ENCODE measurements at regions not wholly inside any gene's neighbourhood (a gene's known extent, or its start where the extent isn't known, plus 50 kb on each side); places are given as distances from the start of the nearest gene placed in this dataset.

- Histone ChIP-seq H3K9ac (ENCODE audit: low read length) (no peak overlapping the region), H3K79me2 (ENCODE audit: insufficient read depth, low read length) (no peaks in the 10 kb centered on the region), H3F3A (ENCODE audit: insufficient read depth) (no peaks in the 10 kb centered on the region), H3K27ac (ENCODE audit: low read depth, low read length) (no peak overlapping the region), H3K9me3 (ENCODE audit: insufficient read depth, low read length) (no peaks in the 10 kb centered on the region), H3K9me2 (replicated peaks; ENCODE audit: insufficient read depth, low read length) (no peaks in the 10 kb centered on the region), H2AFZ (ENCODE audit: low read depth, low read length, severe bottlenecking) (no peak overlapping the region), H3K36me3 (ENCODE audit: low read length) (no peaks in the 10 kb centered on the region), H3K27me3 (ENCODE audit: low read length) (no peaks in the 10 kb centered on the region), H3K4me3 (ENCODE audit: insufficient read depth, low read length, poor library complexity, severe bottlenecking) (no peak overlapping the region), H3K4me2 (ENCODE audit: low read depth, low read length, poor library complexity, severe bottlenecking) (no peak overlapping the region), H4K20me1 (ENCODE audit: low read depth, low read length) (no peaks in the 10 kb centered on the region)
- TF ChIP-seq EZH2phosphoT487 (conservative IDR thresholded peaks at IDR 0.05; ENCODE audit: low read length) (no peak), CTCF (IDR thresholded peaks at IDR 0.05; ENCODE audit: insufficient read depth, low read length, poor library complexity, severe bottlenecking) (no peak)
Measured at GRCh38 chr21:28550057-28550825, 442.4 kb downstream of the LTN1 start.

GRCh38 chr21:28548291-28548690, 444.4 kb downstream of the LTN1 start:
- no peaks in the 10 kb centered on the region for H3K9me3 ChIP-seq (ENCODE audit: insufficient read depth, low read length)
- no peaks in the 10 kb centered on the region for H3K79me2 ChIP-seq (ENCODE audit: insufficient read depth, low read length)
- H3K4me2 ChIP-seq (ENCODE audit: low read depth, low read length, poor library complexity, severe bottlenecking) = no peak overlapping the region
- no peaks in the 10 kb centered on the region for H3K9me2 ChIP-seq (replicated peaks; ENCODE audit: insufficient read depth, low read length)
- no peaks in the 10 kb centered on the region for H3F3A ChIP-seq (ENCODE audit: insufficient read depth)
- no peak overlapping the region for H3K27ac ChIP-seq (ENCODE audit: low read depth, low read length)
- H3K36me3 ChIP-seq (ENCODE audit: low read length) = no peaks in the 10 kb centered on the region
- H4K20me1 ChIP-seq (ENCODE audit: low read depth, low read length) = no peaks in the 10 kb centered on the region
- no peak overlapping the region for H3K4me3 ChIP-seq (ENCODE audit: insufficient read depth, low read length, poor library complexity, severe bottlenecking)
- no peaks in the 10 kb centered on the region for H3K27me3 ChIP-seq (ENCODE audit: low read length)
- H2AFZ ChIP-seq (ENCODE audit: low read depth, low read length, severe bottlenecking) = no peak overlapping the region
- no peak for TF ChIP-seq EZH2phosphoT487 (conservative IDR thresholded peaks at IDR 0.05; ENCODE audit: low read length)
- TF ChIP-seq CTCF (IDR thresholded peaks at IDR 0.05; ENCODE audit: insufficient read depth, low read length, poor library complexity, severe bottlenecking) = no peak
- H3K9ac ChIP-seq (ENCODE audit: low read length) = no peak overlapping the region

GRCh38 chr21:28547766-28548165, 444.9 kb downstream of the LTN1 start:
- Histone ChIP-seq H3K9me3 (ENCODE audit: insufficient read depth, low read length) (no peaks in the 10 kb centered on the region), H3F3A (ENCODE audit: insufficient read depth) (no peaks in the 10 kb centered on the region), H3K9ac (ENCODE audit: low read length) (no peak overlapping the region), H3K27ac (ENCODE audit: low read depth, low read length) (no peak overlapping the region), H3K9me2 (replicated peaks; ENCODE audit: insufficient read depth, low read length) (no peaks in the 10 kb centered on the region), H4K20me1 (ENCODE audit: low read depth, low read length) (no peaks in the 10 kb centered on the region), H3K4me2 (ENCODE audit: low read depth, low read length, poor library complexity, severe bottlenecking) (no peak overlapping the region), H3K4me3 (ENCODE audit: insufficient read depth, low read length, poor library complexity, severe bottlenecking) (no peak overlapping the region), H3K79me2 (ENCODE audit: insufficient read depth, low read length) (no peaks in the 10 kb centered on the region), H3K36me3 (ENCODE audit: low read length) (no peaks in the 10 kb centered on the region), H3K27me3 (ENCODE audit: low read length) (no peaks in the 10 kb centered on the region), H2AFZ (ENCODE audit: low read depth, low read length, severe bottlenecking) (no peak overlapping the region)
- TF ChIP-seq EZH2phosphoT487 (conservative IDR thresholded peaks at IDR 0.05; ENCODE audit: low read length) = no peak
- no peak for TF ChIP-seq CTCF (IDR thresholded peaks at IDR 0.05; ENCODE audit: insufficient read depth, low read length, poor library complexity, severe bottlenecking)
